ENCODE measurements at regions not wholly inside any gene's neighbourhood (a gene's known extent, or its start where the extent isn't known, plus 50 kb on each side); places are given as distances from the start of the nearest gene placed in this dataset.

GRCh38 chr18:77822632-77823031 lies 573.0 kb downstream of the GALR1 start:
- Histone ChIP-seq H3K9me3 (replicated peaks in 1 of 2; ENCODE audit: control insufficient read depth in 1 of 2, insufficient read depth in 1 of 2, low read length in 2 of 2) (peaks cover 27 to 29% of the 10 kb centered on the region in 2 donors), H4K20me1 (ENCODE audit: insufficient read depth, low read length) (no peaks in the 10 kb centered on the region), H2AFZ (ENCODE audit: insufficient read depth, low read depth, low read length, poor library complexity, severe bottlenecking) (no peak overlapping the region), H3K36me3 (replicated peaks in 1 of 2; ENCODE audit: control insufficient read depth in 1 of 2, insufficient read depth in 2 of 2, low read length in 2 of 2) (no peaks in the 10 kb centered on the region), H3K27me3 (ENCODE audit: control insufficient read depth in 2 of 2, insufficient read depth in 2 of 2, low read length in 2 of 2) (no peaks in the 10 kb centered on the region), H3K9ac (ENCODE audit: insufficient read depth, low read length, poor library complexity, severe bottlenecking) (no peak overlapping the region), H3K4me1 (ENCODE audit: control insufficient read depth in 1 of 2, insufficient read depth in 2 of 2, low read length in 2 of 2) (no peaks in the 10 kb centered on the region), H3K4me2 (replicated peaks; ENCODE audit: extremely low read depth, low read length, poor library complexity, severe bottlenecking) (no peak overlapping the region), H3K4me3 (replicated peaks in 1 of 3; ENCODE audit: low read depth in 2 of 3, low read length in 3 of 3) (no peak overlapping the region), H3K79me2 (ENCODE audit: insufficient read depth, low read length) (no peaks in the 10 kb centered on the region), H3K27ac (ENCODE audit: low read depth in 1 of 2, low read length in 2 of 2) (no peak overlapping the region)
- peaks cover 13 to 26% (median 16%) of the 10 kb centered on the region in 7 donors for H3K9me3 Mint-ChIP-seq
- no peak for TF ChIP-seq CTCF (IDR thresholded peaks at IDR 0.05)
- no peaks in the 10 kb centered on the region for H3K4me1 Mint-ChIP-seq
- H3K36me3 Mint-ChIP-seq, result no peaks in the 10 kb centered on the region
- H3K27me3 Mint-ChIP-seq (ENCODE audit: low read depth in 3 of 3), result peaks cover 0 to 2% (median 1%) of the 10 kb centered on the region in 3 donors
- whole genome bisulfite sequencing (ENCODE audit: insufficient coverage), result 8% methylated on average over 9 of the region's 12 CpGs
- intact Hi-C loops (cut with micrococcal nuclease), result no loop called here
- no peak overlapping the region for H3K27ac Mint-ChIP-seq
- no peak overlapping the region for H3K4me3 Mint-ChIP-seq
- DNase-seq, result no peak

GRCh38 chr18:77833807-77834206 lies 584.2 kb downstream of the GALR1 start:
- no peaks in the 10 kb centered on the region for H3K79me2 ChIP-seq (ENCODE audit: insufficient read depth, low read length)
- Mint-ChIP-seq H3K4me3 (no peak overlapping the region), H3K9me3 (peaks cover 0 to 2% (median 2%) of the 10 kb centered on the region in 7 donors), H3K4me1 (peaks cover 1% of the 10 kb centered on the region), H3K27ac (no peak overlapping the region), H3K36me3 (no peaks in the 10 kb centered on the region), H3K27me3 (ENCODE audit: low read depth in 3 of 3) (peaks cover 0 to 1% (median 0%) of the 10 kb centered on the region in 3 donors)
- H3K36me3 ChIP-seq (replicated peaks in 1 of 2; ENCODE audit: control insufficient read depth in 1 of 2, insufficient read depth in 2 of 2, low read length in 2 of 2), result no peaks in the 10 kb centered on the region
- TF ChIP-seq CTCF (IDR thresholded peaks at IDR 0.05), result no peak
- no peak overlapping the region for H3K4me2 ChIP-seq (replicated peaks; ENCODE audit: extremely low read depth, low read length, poor library complexity, severe bottlenecking)
- H3K9me3 ChIP-seq (replicated peaks in 1 of 2; ENCODE audit: control insufficient read depth in 1 of 2, insufficient read depth in 1 of 2, low read length in 2 of 2), result no peaks in the 10 kb centered on the region
- no peak for DNase-seq
- no peaks in the 10 kb centered on the region for H4K20me1 ChIP-seq (ENCODE audit: insufficient read depth, low read length)
- no peak overlapping the region for H3K9ac ChIP-seq (ENCODE audit: insufficient read depth, low read length, poor library complexity, severe bottlenecking)
- H3K27ac ChIP-seq (ENCODE audit: low read depth in 1 of 2, low read length in 2 of 2), result no peak overlapping the region
- H2AFZ ChIP-seq (ENCODE audit: insufficient read depth, low read depth, low read length, poor library complexity, severe bottlenecking), result no peak overlapping the region
- intact Hi-C loops (cut with micrococcal nuclease), result no loop called here
- H3K4me3 ChIP-seq (replicated peaks in 1 of 3; ENCODE audit: low read depth in 2 of 3, low read length in 3 of 3), result no peak overlapping the region
- H3K4me1 ChIP-seq (ENCODE audit: control insufficient read depth in 1 of 2, insufficient read depth in 2 of 2, low read length in 2 of 2), result no peaks in the 10 kb centered on the region
- WGBS (ENCODE audit: insufficient coverage), result no CpG with 5 or more reads among the region's 5 CpGs
- H3K27me3 ChIP-seq (ENCODE audit: control insufficient read depth in 2 of 2, insufficient read depth in 2 of 2, low read length in 2 of 2), result no peaks in the 10 kb centered on the region
